Fibroblast of lung (primary cell): ENCODE measurements at regions not wholly inside any gene's neighbourhood (a gene's known extent, or its start where the extent isn't known, plus 50 kb on each side); places are given as distances from the start of the nearest gene placed in this dataset.

Source experiments
- CTCF ChIP-seq, 2 donors: IDR thresholded peaks in 1 of 2; conservative IDR thresholded peaks in 1 of 2; 1 replicate in 1 of 2; 2 replicates in 1 of 2; pipeline ENCODE4 v1.5.1; 2011 to 2012; ENCODE audit warnings: low read length in 2 of 2, control low read depth in 1 of 2, inconsistent platforms in 1 of 2, low read depth in 1 of 2, mild to moderate bottlenecking in 1 of 2
- EZH2 ChIP-seq: IDR thresholded peaks from 2 replicates; pipeline ENCODE4 v1.5.1; 2012; ENCODE audit warnings: low read length, control low read depth, mild to moderate bottlenecking; ENCODE audit errors: missing control alignments

- TF ChIP-seq CTCF (conservative IDR thresholded peaks at IDR 0.05 in 1 of 2, IDR thresholded peaks at IDR 0.05 in 1 of 2; ENCODE audit: low read depth in 1 of 2, low read length in 2 of 2) (no peak), EZH2 (no peak)
Observed at GRCh38 chr6:167532410-167533288, 207.8 kb downstream of the TTLL2 start.
